PC-9 (cell line): ENCODE measurements at regions not wholly inside any gene's neighbourhood (a gene's known extent, or its start where the extent isn't known, plus 50 kb on each side); places are given as distances from the start of the nearest gene placed in this dataset.

Source experiments
- CTCF ChIP-seq: fragments of 200-600 bp; sonication (generic); conservative IDR thresholded peaks from 2 replicates; pipeline ENCODE4 v1.6.1; 2017; ENCODE audit warnings: mixed run types, antibody characterized with exemption, mild to moderate bottlenecking, moderate library complexity
- EZH2 ChIP-seq: fragments of 200-600 bp; sonication (generic); IDR thresholded peaks from 2 replicates; pipeline ENCODE4 v1.8.0; 2017; ENCODE audit warnings: antibody characterized with exemption, low read depth

- TF ChIP-seq CTCF (no peak), EZH2 (no peak)
Observed at GRCh38 chr18:22687892-22688680, 245.0 kb upstream of the RBBP8 start.
